ENCODE measurements at regions not wholly inside any gene's neighbourhood (a gene's known extent, or its start where the extent isn't known, plus 50 kb on each side); places are given as distances from the start of the nearest gene placed in this dataset.

DNA sequence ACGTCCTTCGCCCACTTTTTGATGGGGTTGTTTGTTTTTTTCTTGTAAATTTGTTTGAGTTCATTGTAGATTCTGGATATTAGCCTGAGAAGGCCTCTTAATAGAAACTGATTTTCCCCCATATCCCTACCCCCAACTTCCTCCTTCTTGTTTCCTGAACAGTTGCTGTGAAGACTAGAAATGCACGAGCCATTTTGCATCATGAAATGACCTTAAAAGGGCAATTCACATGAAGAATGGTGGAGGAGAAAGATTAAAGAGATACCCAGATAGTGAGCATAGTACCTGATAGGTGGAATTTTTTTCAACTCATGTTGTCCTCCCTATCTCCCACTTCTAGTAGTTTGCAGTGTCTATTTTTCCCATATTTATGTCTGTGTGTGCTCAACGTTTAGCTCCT lies 55.2 kb upstream of the KCNH8 start:
- H3K27ac ChIP-seq: no peak overlapping the region
- TF ChIP-seq CTCF (conservative IDR thresholded peaks at IDR 0.05): no peak

DNA sequence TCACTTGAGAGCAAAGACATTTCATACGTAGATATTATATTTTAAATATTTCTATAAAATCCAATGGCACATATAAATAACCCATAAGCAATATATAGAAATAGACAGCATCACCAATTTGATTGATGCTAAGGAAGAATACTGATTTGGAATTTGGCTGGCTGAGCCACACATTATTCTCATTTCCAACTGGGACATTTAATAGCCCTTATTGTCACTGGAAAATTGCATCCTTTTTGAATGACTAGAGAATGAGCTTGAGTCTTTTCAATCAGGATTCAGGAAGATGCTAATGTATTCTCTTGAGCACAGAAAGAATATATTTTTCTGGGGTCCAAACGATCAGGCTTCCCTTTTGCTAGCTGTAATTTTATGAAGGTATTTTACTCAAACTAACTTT lies 70.9 kb upstream of the KCNH8 start:
- H3K27ac ChIP-seq: no peak overlapping the region
- no peak for TF ChIP-seq CTCF (conservative IDR thresholded peaks at IDR 0.05)

DNA sequence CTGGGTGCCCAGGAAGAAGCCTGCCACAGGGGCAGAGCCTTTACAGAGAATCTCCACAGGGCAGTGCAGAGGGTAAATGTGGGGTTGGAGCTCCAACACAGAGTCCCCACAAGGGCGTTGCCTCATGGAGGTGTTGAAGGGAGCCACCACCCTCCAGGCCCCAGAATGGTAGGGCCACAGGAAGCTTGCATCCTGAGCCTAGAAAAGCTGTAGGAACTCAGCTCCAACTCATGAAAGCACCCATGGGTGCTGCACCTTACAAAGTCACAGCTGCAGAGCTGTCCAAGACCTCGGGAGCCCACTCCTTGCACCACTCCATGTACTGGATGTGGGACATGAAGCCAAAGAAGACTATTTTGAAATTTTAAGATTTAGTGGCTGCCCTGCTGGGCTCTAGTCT lies 73.3 kb upstream of the KCNH8 start:
- TF ChIP-seq CTCF (conservative IDR thresholded peaks at IDR 0.05): no peak
- H3K27ac ChIP-seq: no peak overlapping the region

- TF ChIP-seq CTCF (conservative IDR thresholded peaks at IDR 0.05): no peak
- no peak overlapping the region for H3K27ac ChIP-seq
These were observed 73.9 kb upstream of the KCNH8 start for GRCh38 chr3:19074257-19074900.

- no peak overlapping the region for H3K27ac ChIP-seq
- no peak for TF ChIP-seq CTCF (conservative IDR thresholded peaks at IDR 0.05)
These were observed 74.8 kb upstream of the KCNH8 start for GRCh38 chr3:19073341-19074105.

- H3K27ac ChIP-seq: no peak overlapping the region
- no peak for TF ChIP-seq CTCF (conservative IDR thresholded peaks at IDR 0.05)
These were observed 78.0 kb upstream of the KCNH8 start for GRCh38 chr3:19070325-19070724.

GRCh38 chr3:19065027-19065426 lies 83.3 kb upstream of the KCNH8 start:
- H3K27ac ChIP-seq: no peak overlapping the region
- peak; percentile 96 for TF ChIP-seq CTCF (conservative IDR thresholded peaks at IDR 0.05)

All from VCaP (cell line).